Keratinocyte (primary cell): ENCODE measurements at regions not wholly inside any gene's neighbourhood (a gene's known extent, or its start where the extent isn't known, plus 50 kb on each side); places are given as distances from the start of the nearest gene placed in this dataset.

Experiments
- DNase-seq: peaks from one replicate; pipeline ENCODE4 v3.0.0-alpha.2; 2011; ENCODE audit warnings: low read depth, missing footprints, low spot score
- FAIRE-seq: peaks from 2 replicates; lab custom pipeline; 2011; peaks lifted over from hg19 to GRCh38; lab: Jason Lieb, UNC
- H2AFZ ChIP-seq: 2 replicates; pipeline ENCODE4 v1.6.0; 2012; ENCODE audit warnings: low read length, control low read depth, inconsistent platforms; ENCODE audit not compliant: control insufficient read depth
- H3K27ac ChIP-seq: 2 replicates; pipeline ENCODE4 v1.5.1; 2011; ENCODE audit warnings: low read length; ENCODE audit not compliant: control insufficient read depth, insufficient read depth
- H3K27me3 ChIP-seq: 3 replicates; pipeline ENCODE4 v1.6.0; 2011; ENCODE audit warnings: low read length; ENCODE audit not compliant: control insufficient read depth, insufficient read depth; ENCODE audit errors: extremely low read depth
- H3K36me3 ChIP-seq, 2 experiments: 2 replicates in 1 of 2; 3 replicates in 1 of 2; pipeline ENCODE4 v1.5.1; 2011; ENCODE audit warnings: low read length in 2 of 2, mild to moderate bottlenecking in 1 of 2; ENCODE audit not compliant: control insufficient read depth in 2 of 2, insufficient read depth in 2 of 2; ENCODE audit errors: extremely low read depth in 1 of 2
- H3K4me1 ChIP-seq: 3 replicates; pipeline ENCODE4 v1.5.1; 2011; ENCODE audit warnings: low read length; ENCODE audit not compliant: control insufficient read depth, insufficient read depth; ENCODE audit errors: extremely low read depth
- H3K4me2 ChIP-seq: 3 replicates; pipeline ENCODE4 v1.6.0; 2011; ENCODE audit warnings: low read depth, low read length; ENCODE audit not compliant: control insufficient read depth, insufficient read depth; ENCODE audit errors: extremely low read depth
- H3K4me3 ChIP-seq, 3 experiments: fragments of 200-600 bp in 1 of 3; sonication (generic) in 1 of 3; 2 replicates in 2 of 3; 3 replicates in 1 of 3; pipeline ENCODE4 v1.5.1; 2011 to 2016; ENCODE audit warnings: low read length in 3 of 3, mild to moderate bottlenecking in 3 of 3, control low read depth in 2 of 3, inconsistent platforms in 1 of 3, low read depth in 1 of 3, mixed read lengths in 1 of 3, mixed run types in 1 of 3, moderate library complexity in 1 of 3; ENCODE audit not compliant: control insufficient read depth in 2 of 3, insufficient read depth in 2 of 3; ENCODE audit errors: extremely low read depth in 1 of 3
- H3K79me2 ChIP-seq: 2 replicates; pipeline ENCODE4 v1.6.0; 2012; ENCODE audit warnings: low read length; ENCODE audit not compliant: control insufficient read depth, insufficient read depth
- H3K9ac ChIP-seq: 3 replicates; pipeline ENCODE4 v1.6.0; 2011; ENCODE audit warnings: low read length; ENCODE audit not compliant: control insufficient read depth, insufficient read depth; ENCODE audit errors: extremely low read depth
- H3K9me1 ChIP-seq: 3 replicates; pipeline ENCODE4 v1.6.0; 2011; ENCODE audit warnings: low read length; ENCODE audit not compliant: control insufficient read depth, insufficient read depth; ENCODE audit errors: extremely low read depth
- H3K9me3 ChIP-seq: 2 replicates; pipeline ENCODE4 v1.5.1; 2012; ENCODE audit warnings: low read depth, low read length; ENCODE audit not compliant: control insufficient read depth
- H4K20me1 ChIP-seq: 3 replicates; pipeline ENCODE4 v1.6.0; 2011; ENCODE audit warnings: low read length; ENCODE audit not compliant: control insufficient read depth, insufficient read depth; ENCODE audit errors: extremely low read depth
- EZH2 ChIP-seq: IDR thresholded peaks from one replicate; pipeline ENCODE4 v1.6.1; 2012; ENCODE audit warnings: inconsistent platforms, mild to moderate bottlenecking, low read length, moderate library complexity
- dilution Hi-C: fragments of 300-500 bp; cut with MboI; formaldehyde crosslinking; loops from one replicate; pipeline ENCODE4 v1.7.0; 2020; ENCODE audit warnings: low sequenced_read_pairs; ENCODE audit not compliant: extremely low pct_ligation_motif_present
- TF ChIP-seq, protein P1 (sequence below), 3 experiments: IDR thresholded peaks in 1 of 3; conservative IDR thresholded peaks in 1 of 3; optimal IDR thresholded peaks in 1 of 3; 2 replicates in 2 of 3; 3 replicates in 1 of 3; pipeline versions ENCODE3 to v1.5.1; 2011; ENCODE audit warnings: low read length in 3 of 3, mild to moderate bottlenecking in 3 of 3, moderate library complexity in 2 of 3, control low read depth in 1 of 3, inconsistent platforms in 1 of 3; ENCODE audit not compliant: insufficient read depth in 2 of 3; ENCODE audit errors: extremely low read depth in 1 of 3

DNA sequence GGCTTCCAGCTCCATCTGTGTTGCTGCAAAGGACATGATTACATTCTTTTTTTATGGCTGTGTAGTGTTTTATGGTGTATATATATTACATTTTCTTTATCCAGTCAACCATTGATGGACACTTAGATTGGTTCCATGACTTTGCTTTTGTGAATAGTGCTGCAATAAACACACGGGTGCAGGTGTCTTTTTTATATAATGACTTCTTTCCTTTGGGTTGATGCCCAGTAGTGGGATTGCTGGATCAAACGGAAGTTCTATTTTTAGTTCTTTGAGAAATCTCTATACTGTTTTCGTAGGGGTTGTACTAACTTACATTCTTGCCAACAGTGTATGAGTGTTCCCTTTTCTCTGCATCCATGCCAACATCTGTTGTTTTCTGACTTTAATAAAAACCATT lies 189.7 kb downstream of the ACTR3B start:
- H3K9ac ChIP-seq, result no peak overlapping the region
- no peak overlapping the region for H3K4me3 ChIP-seq
- no peaks in the 10 kb centered on the region for H3K9me1 ChIP-seq
- H3K27me3 ChIP-seq, result no peaks in the 10 kb centered on the region
- H4K20me1 ChIP-seq, result no peaks in the 10 kb centered on the region
- H3K4me1 ChIP-seq, result no peaks in the 10 kb centered on the region
- no peak for DNase-seq
- H3K36me3 ChIP-seq, result no peaks in the 10 kb centered on the region
- dilution Hi-C loops, result no loop called here
- TF ChIP-seq, protein P1, sequence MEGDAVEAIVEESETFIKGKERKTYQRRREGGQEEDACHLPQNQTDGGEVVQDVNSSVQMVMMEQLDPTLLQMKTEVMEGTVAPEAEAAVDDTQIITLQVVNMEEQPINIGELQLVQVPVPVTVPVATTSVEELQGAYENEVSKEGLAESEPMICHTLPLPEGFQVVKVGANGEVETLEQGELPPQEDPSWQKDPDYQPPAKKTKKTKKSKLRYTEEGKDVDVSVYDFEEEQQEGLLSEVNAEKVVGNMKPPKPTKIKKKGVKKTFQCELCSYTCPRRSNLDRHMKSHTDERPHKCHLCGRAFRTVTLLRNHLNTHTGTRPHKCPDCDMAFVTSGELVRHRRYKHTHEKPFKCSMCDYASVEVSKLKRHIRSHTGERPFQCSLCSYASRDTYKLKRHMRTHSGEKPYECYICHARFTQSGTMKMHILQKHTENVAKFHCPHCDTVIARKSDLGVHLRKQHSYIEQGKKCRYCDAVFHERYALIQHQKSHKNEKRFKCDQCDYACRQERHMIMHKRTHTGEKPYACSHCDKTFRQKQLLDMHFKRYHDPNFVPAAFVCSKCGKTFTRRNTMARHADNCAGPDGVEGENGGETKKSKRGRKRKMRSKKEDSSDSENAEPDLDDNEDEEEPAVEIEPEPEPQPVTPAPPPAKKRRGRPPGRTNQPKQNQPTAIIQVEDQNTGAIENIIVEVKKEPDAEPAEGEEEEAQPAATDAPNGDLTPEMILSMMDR (optimal IDR thresholded peaks at IDR 0.05 in 1 of 3, IDR thresholded peaks at IDR 0.05 in 1 of 3, conservative IDR thresholded peaks at IDR 0.05 in 1 of 3; ENCODE audit: extremely low read depth in 1 of 3, insufficient read depth in 2 of 3, low read length in 3 of 3), result no peak
- no peak for TF ChIP-seq EZH2
- H3K9me3 ChIP-seq, result peaks cover 1% of the 10 kb centered on the region
- no peaks in the 10 kb centered on the region for H3K79me2 ChIP-seq
- no peak overlapping the region for H3K27ac ChIP-seq
- H3K4me2 ChIP-seq, result no peak overlapping the region
- no peak overlapping the region for H2AFZ ChIP-seq
- no peak for FAIRE-seq

DNA sequence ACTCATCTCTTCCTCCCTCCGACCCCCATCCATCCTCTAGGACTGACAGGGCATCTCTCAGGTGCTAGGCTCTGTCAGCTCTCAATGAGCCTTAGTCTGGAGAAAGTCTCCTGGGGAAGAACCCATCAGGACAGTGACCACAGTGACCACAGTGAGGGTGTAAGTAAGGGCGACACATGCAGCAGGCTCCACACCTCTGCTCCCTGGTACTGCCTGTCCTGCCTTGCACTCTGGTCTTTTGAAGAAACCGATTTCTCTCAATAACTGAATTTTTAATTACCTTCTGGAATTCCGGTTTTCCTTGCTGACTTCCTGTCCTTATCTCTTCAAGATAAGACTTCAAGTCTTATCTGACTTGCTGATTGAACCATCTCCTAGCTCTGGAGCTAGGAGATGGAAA lies 190.2 kb downstream of the ACTR3B start:
- H3K36me3 ChIP-seq, result no peaks in the 10 kb centered on the region
- FAIRE-seq (no peak), DNase-seq (no peak)
- no peak overlapping the region for H3K9ac ChIP-seq
- H3K9me3 ChIP-seq, result peaks cover 1% of the 10 kb centered on the region
- H3K79me2 ChIP-seq, result no peaks in the 10 kb centered on the region
- dilution Hi-C loops, result no loop called here
- no peak overlapping the region for H3K4me2 ChIP-seq
- H3K9me1 ChIP-seq, result no peaks in the 10 kb centered on the region
- no peak overlapping the region for H2AFZ ChIP-seq
- no peaks in the 10 kb centered on the region for H3K27me3 ChIP-seq
- TF ChIP-seq, protein P1 (optimal IDR thresholded peaks at IDR 0.05 in 1 of 3, IDR thresholded peaks at IDR 0.05 in 1 of 3, conservative IDR thresholded peaks at IDR 0.05 in 1 of 3; ENCODE audit: extremely low read depth in 1 of 3, insufficient read depth in 2 of 3, low read length in 3 of 3), result no peak
- TF ChIP-seq EZH2, result no peak
- H3K4me3 ChIP-seq, result no peak overlapping the region
- H3K27ac ChIP-seq, result no peak overlapping the region
- H3K4me1 ChIP-seq, result no peaks in the 10 kb centered on the region
- H4K20me1 ChIP-seq, result no peaks in the 10 kb centered on the region
